ENCODE measurements at regions not wholly inside any gene's neighbourhood (a gene's known extent, or its start where the extent isn't known, plus 50 kb on each side); places are given as distances from the start of the nearest gene placed in this dataset.

GRCh38 chr17:36885153-36885735 is 52.0 kb upstream of the LHX1 start:
- Mint-ChIP-seq H3K9me3 (ENCODE audit: low read depth) (peaks cover 16% of the 10 kb centered on the region), H3K4me3 (ENCODE audit: unreplicated experiment) (no peak overlapping the region), H3K27me3 (ENCODE audit: low read depth) (peaks cover 36% of the 10 kb centered on the region), H3K4me1 (ENCODE audit: low read depth) (no peaks in the 10 kb centered on the region), H3K27ac (ENCODE audit: unreplicated experiment) (no peak overlapping the region), H3K36me3 (ENCODE audit: low read depth) (peaks cover 12% of the 10 kb centered on the region)
- no peak for DNase-seq (ENCODE audit: low spot score)
- no peak for TF ChIP-seq CTCF (IDR thresholded peaks at IDR 0.05)

GRCh38 chr17:36885771-36886377 is 51.4 kb upstream of the LHX1 start:
- no peak for TF ChIP-seq CTCF (IDR thresholded peaks at IDR 0.05)
- Mint-ChIP-seq H3K27ac (ENCODE audit: unreplicated experiment) (no peak overlapping the region), H3K9me3 (ENCODE audit: low read depth) (peaks cover 15% of the 10 kb centered on the region), H3K27me3 (ENCODE audit: low read depth) (peaks cover 33% of the 10 kb centered on the region), H3K36me3 (ENCODE audit: low read depth) (peaks cover 12% of the 10 kb centered on the region), H3K4me3 (ENCODE audit: unreplicated experiment) (no peak overlapping the region), H3K4me1 (ENCODE audit: low read depth) (no peaks in the 10 kb centered on the region)
- no peak for DNase-seq (ENCODE audit: low spot score)
